Testis (tissue), 2 donors: ENCODE measurements at regions not wholly inside any gene's neighbourhood (a gene's known extent, or its start where the extent isn't known, plus 50 kb on each side); places are given as distances from the start of the nearest gene placed in this dataset.

Experiments
- CTCF ChIP-seq, 3 experiments: fragments of 450-650 bp in 2 of 3; fragments of 200-600 bp in 1 of 3; sonication (generic) in 1 of 3; IDR thresholded peaks; one replicate each; pipeline ENCODE4 v1.5.1; 2016 to 2019; ENCODE audit warnings: antibody characterized with exemption in 3 of 3, mild to moderate bottlenecking in 2 of 3, moderate library complexity in 1 of 3
- POLR2A ChIP-seq: fragments of 450-650 bp; IDR thresholded peaks from one replicate; pipeline ENCODE4 v1.6.1; 2017; ENCODE audit warnings: antibody characterized with exemption, mild to moderate bottlenecking, moderate library complexity

- TF ChIP-seq POLR2A (no peak), CTCF (IDR thresholded peaks at IDR 0.05) (no peak)
Observed at GRCh38 chr2:71932037-71932779, 215.5 kb downstream of the CYP26B1 start.
